Endothelial cell of umbilical vein (primary cell): ENCODE measurements at regions not wholly inside any gene's neighbourhood (a gene's known extent, or its start where the extent isn't known, plus 50 kb on each side); places are given as distances from the start of the nearest gene placed in this dataset.

ENCODE experiments used
- CTCF ChIP-seq, 2 donors: IDR thresholded peaks; 1 replicate in 1 of 2; 2 replicates in 1 of 2; pipeline ENCODE4 v1.5.1; 2011; ENCODE audit warnings: low read length in 2 of 2, mild to moderate bottlenecking in 2 of 2, moderate library complexity in 2 of 2, control low read depth in 1 of 2, inconsistent platforms in 1 of 2, low read depth in 1 of 2; ENCODE audit not compliant: insufficient read depth in 1 of 2; ENCODE audit errors: extremely low read depth in 1 of 2
- EZH2 ChIP-seq: IDR thresholded peaks from 2 replicates; pipeline ENCODE4 v1.6.1; 2012; ENCODE audit warnings: borderline replicate concordance, low read depth, mild to moderate bottlenecking, moderate library complexity, low read length, inconsistent platforms; ENCODE audit not compliant: severe bottlenecking
- GATA2 ChIP-seq: IDR thresholded peaks from 2 replicates; pipeline ENCODE4 v1.7.0; 2011; ENCODE audit warnings: low read depth, mild to moderate bottlenecking, moderate library complexity, mixed read lengths, low read length; ENCODE audit not compliant: insufficient read length, insufficient read depth
- JUN ChIP-seq: IDR thresholded peaks from 2 replicates; pipeline ENCODE4 v1.6.1; 2011; ENCODE audit warnings: borderline replicate concordance, low read depth; ENCODE audit not compliant: insufficient read length, insufficient read depth
- MAX ChIP-seq: IDR thresholded peaks from 2 replicates; pipeline ENCODE4 v1.6.1; 2011; ENCODE audit not compliant: insufficient read depth, insufficient read length
- MYC ChIP-seq: IDR thresholded peaks from one replicate; pipeline ENCODE4 v1.6.1; 2011; ENCODE audit warnings: mild to moderate bottlenecking, low read depth, low read length
- POLR2A ChIP-seq: IDR thresholded peaks from 2 replicates; pipeline ENCODE4 v1.6.1; 2012; ENCODE audit warnings: low read depth, mild to moderate bottlenecking, control low read depth, low read length
- POLR2AphosphoS5 ChIP-seq: IDR thresholded peaks from 2 replicates; pipeline ENCODE4 v1.6.1; 2012; ENCODE audit warnings: low read depth, mild to moderate bottlenecking, control low read depth, low read length, moderate library complexity; ENCODE audit not compliant: insufficient read depth

GRCh38 chrX:150308532-150309157 lies 54.5 kb upstream of the MAMLD1 start:
- no peak for TF ChIP-seq EZH2
- no peak for TF ChIP-seq CTCF (IDR thresholded peaks at IDR 0.05; ENCODE audit: extremely low read depth in 1 of 2, insufficient read depth in 1 of 2, low read depth in 1 of 2, low read length in 2 of 2)
- no peak for TF ChIP-seq GATA2
- TF ChIP-seq POLR2A, result no peak
- no peak for TF ChIP-seq MAX
- no peak for TF ChIP-seq MYC
- TF ChIP-seq JUN, result no peak
- TF ChIP-seq POLR2AphosphoS5, result no peak
